Urinary bladder (tissue), 3 donors: ENCODE measurements at regions not wholly inside any gene's neighbourhood (a gene's known extent, or its start where the extent isn't known, plus 50 kb on each side); places are given as distances from the start of the nearest gene placed in this dataset.

Experiments used
- DNase-seq: peaks from one replicate; pipeline ENCODE4 v3.0.0-alpha.2; 2015; ENCODE audit errors: extremely low spot score
- H3K27ac ChIP-seq: one replicate; pipeline ENCODE4 v1.5.1; 2013; ENCODE audit warnings: low read depth, mild to moderate bottlenecking, moderate library complexity
- H3K36me3 ChIP-seq: one replicate; pipeline ENCODE4 v1.6.1; 2013; ENCODE audit warnings: mild to moderate bottlenecking, moderate library complexity; ENCODE audit not compliant: insufficient read depth
- H3K4me1 ChIP-seq: one replicate; pipeline ENCODE4 v1.6.1; 2013; ENCODE audit warnings: mild to moderate bottlenecking, moderate library complexity; ENCODE audit not compliant: insufficient read depth
- H3K4me3 ChIP-seq: one replicate; pipeline ENCODE4 v1.5.1; 2013; ENCODE audit warnings: low read depth, low read length
- WGBS: extraction: QIAGEN DNeasy Blood & Tissue Kit; methylation state at CpG from one replicate; pipeline ENCODE4 v1.1.7; 2013; 5-methylcytosine and 5-hydroxymethylcytosine counted together
- donor health status: healthy with polysubstance abuse.
- donor health status: healthy.

- DNase-seq = no peak
- Histone ChIP-seq H3K4me3 (no peak overlapping the region), H3K36me3 (no peaks in the 10 kb centered on the region), H3K27ac (no peak overlapping the region), H3K4me1 (no peaks in the 10 kb centered on the region)
- 44% methylated on average over 6 of the region's 6 CpGs for WGBS
Observed at GRCh38 chr14:80354860-80355581, 143.7 kb upstream of the DIO2 start.

DNA sequence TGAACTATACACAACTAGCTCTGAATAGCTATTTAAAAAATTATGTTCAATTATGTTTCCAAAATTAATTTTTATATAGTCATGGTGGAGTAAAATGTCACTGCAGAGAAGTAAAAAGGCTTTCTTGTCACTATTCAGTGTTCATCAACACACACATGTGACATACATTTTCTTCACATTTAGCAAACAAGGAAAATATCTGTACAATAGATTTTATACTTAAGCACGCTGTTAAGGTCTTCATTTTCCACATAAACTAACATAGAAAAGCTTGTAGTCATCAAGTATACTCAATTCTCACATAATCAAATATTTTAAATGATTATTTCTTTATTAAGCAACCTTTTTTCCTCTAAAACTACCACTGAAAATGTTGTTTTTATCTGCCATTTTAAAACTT is 141.2 kb upstream of the DIO2 start:
- no peaks in the 10 kb centered on the region for H3K4me1 ChIP-seq
- WGBS = 85% methylated on average over 1 of the region's 1 CpG
- no peak overlapping the region for H3K27ac ChIP-seq

DNA sequence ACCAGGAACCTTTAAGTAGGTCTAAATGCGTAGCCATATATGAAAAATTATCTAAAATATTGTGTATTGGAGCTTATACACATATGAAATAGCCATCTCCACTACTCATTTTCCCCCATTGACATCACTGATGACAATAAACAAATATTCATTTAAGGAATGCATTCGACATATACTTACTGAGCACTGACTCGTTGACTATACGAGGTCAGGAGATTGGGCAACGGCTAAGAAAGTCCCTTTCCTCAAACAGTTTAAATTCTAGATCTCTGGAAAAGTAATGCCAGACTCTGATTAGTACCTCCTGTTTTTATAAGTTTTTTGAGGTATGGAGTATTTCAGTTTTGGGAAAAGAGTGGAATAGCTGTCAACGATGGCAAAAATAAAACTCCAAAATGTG is 139.4 kb upstream of the DIO2 start:
- Histone ChIP-seq H3K27ac (no peak overlapping the region), H3K4me3 (no peak overlapping the region), H3K4me1 (no peaks in the 10 kb centered on the region), H3K36me3 (no peaks in the 10 kb centered on the region)
- 61% methylated on average over 6 of the region's 6 CpGs for WGBS
- DNase-seq = no peak

More for the DNA sequence above, 141.2 kb upstream of the DIO2 start:
- DNase-seq = no peak
- Histone ChIP-seq H3K4me3 (no peak overlapping the region), H3K36me3 (no peaks in the 10 kb centered on the region)

DNA sequence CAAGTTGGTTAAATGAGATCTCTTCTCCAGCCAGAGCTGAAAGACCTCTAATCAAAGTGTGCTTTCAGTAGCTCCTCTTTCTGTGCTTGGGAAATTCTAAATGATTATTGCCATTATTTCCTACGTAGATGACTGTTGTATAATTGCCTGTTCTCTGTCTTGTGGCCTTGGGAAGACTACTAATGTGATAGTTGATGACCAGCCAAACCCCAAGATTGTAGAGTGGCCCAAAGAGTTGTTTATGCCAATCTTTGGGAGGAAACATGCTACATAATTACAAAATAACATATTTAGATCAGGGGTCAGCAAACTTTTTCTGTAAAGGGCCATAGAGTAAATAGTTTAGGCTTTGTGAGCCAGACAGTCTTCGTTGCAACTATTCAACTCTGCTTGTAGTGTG is 135.1 kb upstream of the DIO2 start:
- H3K4me3 ChIP-seq = no peak overlapping the region
- H3K27ac ChIP-seq = no peak overlapping the region
- no peak for DNase-seq
- no peaks in the 10 kb centered on the region for H3K4me1 ChIP-seq
- no peaks in the 10 kb centered on the region for H3K36me3 ChIP-seq
- 66% methylated on average over 2 of the region's 2 CpGs for WGBS

DNA sequence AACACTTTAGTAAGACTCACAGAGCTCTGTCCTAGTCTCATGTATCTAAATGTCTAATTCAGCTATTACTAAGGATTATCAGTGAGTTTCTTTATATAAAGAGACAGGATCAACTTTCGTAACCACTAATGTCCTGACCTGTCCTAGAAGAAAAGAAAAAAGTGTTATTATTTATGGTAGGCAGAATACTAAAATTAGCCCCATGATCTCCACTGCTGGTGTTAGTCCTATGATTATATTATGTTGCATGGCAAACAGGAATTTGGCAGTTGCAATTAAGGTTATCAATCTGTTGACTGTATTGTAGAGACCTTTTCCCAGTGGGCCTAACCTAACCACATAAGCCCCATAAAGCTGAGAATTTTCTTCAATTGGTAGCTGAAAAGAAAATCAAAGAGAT is 132.9 kb upstream of the DIO2 start:
- DNase-seq = no peak
- Histone ChIP-seq H3K4me3 (no peak overlapping the region), H3K27ac (no peak overlapping the region), H3K36me3 (no peaks in the 10 kb centered on the region), H3K4me1 (no peaks in the 10 kb centered on the region)
- 83% methylated on average over 1 of the region's 1 CpG for WGBS

DNA sequence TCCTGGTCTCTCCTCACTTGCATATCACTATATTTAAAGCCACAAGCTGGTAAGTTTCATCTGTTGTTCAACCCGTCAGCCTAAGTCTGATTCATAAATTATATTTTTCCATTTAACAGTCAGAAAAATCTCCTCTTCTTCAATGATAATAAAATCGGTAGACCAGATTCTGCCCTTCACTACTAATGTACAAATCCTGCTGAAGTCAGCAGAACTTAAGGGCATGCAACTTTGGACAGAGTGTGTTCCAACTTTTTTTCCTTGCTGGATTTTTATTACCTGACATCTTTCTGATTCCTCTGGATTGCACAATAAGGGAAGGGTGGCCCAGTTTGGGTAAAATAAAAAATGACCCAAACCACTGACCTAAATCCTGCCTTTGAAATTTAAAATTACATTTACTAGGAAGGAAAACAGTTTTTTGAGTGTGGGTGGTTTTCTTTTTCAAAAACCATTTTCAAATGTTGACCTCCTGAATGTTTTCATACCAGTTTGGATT is 125.4 kb upstream of the DIO2 start:
- H3K27ac ChIP-seq = no peak overlapping the region
- 54% methylated on average over 2 of the region's 2 CpGs for WGBS
- no peak for DNase-seq
- H3K36me3 ChIP-seq = no peaks in the 10 kb centered on the region
- H3K4me1 ChIP-seq = no peaks in the 10 kb centered on the region
- no peak overlapping the region for H3K4me3 ChIP-seq

- no peaks in the 10 kb centered on the region for H3K36me3 ChIP-seq
- WGBS = 24% methylated on average over 1 of the region's 1 CpG
- no peak for DNase-seq
- H3K27ac ChIP-seq = no peak overlapping the region
- no peak overlapping the region for H3K4me3 ChIP-seq
- no peaks in the 10 kb centered on the region for H3K4me1 ChIP-seq
Observed at GRCh38 chr14:80325688-80326087, 114.4 kb upstream of the DIO2 start.

DNA sequence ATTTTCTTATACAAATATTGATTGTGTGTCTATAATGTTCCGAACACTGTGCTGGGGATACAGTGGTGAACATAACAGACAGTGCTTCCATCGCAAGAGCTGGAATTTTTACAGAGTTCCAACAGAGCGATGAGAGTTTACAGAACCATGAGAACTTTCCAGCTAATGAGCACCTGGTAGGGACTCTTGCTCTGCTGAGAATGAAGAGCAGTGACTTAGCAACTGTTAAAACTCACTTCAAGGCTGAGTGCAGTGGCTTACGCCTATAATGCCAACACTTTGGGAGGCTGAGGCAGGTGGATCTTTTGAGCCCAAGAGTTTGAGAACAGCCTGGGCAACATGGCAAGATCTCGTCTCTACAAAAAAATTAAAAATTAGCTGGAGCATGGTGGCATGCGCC is 113.8 kb upstream of the DIO2 start:
- DNase-seq = no peak
- Histone ChIP-seq H3K4me1 (no peaks in the 10 kb centered on the region), H3K36me3 (no peaks in the 10 kb centered on the region), H3K27ac (no peak overlapping the region), H3K4me3 (no peak overlapping the region)
- 96% methylated on average over 6 of the region's 6 CpGs for WGBS

GRCh38 chr14:80324649-80325048 is 113.3 kb upstream of the DIO2 start:
- H3K27ac ChIP-seq = no peak overlapping the region
- no peaks in the 10 kb centered on the region for H3K4me1 ChIP-seq
- H3K4me3 ChIP-seq = no peak overlapping the region
- DNase-seq = no peak
- WGBS = 89% methylated on average over 3 of the region's 3 CpGs
- no peaks in the 10 kb centered on the region for H3K36me3 ChIP-seq

GRCh38 chr14:80323038-80323665 is 111.8 kb upstream of the DIO2 start:
- Histone ChIP-seq H3K4me3 (no peak overlapping the region), H3K4me1 (no peaks in the 10 kb centered on the region), H3K36me3 (no peaks in the 10 kb centered on the region), H3K27ac (no peak overlapping the region)
- WGBS = 33% methylated on average over 2 of the region's 2 CpGs
- DNase-seq = no peak

- 43% methylated on average over 3 of the region's 3 CpGs for WGBS
- no peak overlapping the region for H3K27ac ChIP-seq
- H3K4me1 ChIP-seq = no peaks in the 10 kb centered on the region
- no peak overlapping the region for H3K4me3 ChIP-seq
- no peak for DNase-seq
- H3K36me3 ChIP-seq = no peaks in the 10 kb centered on the region
Observed at GRCh38 chr14:80316441-80316840, 105.1 kb upstream of the DIO2 start.

DNA sequence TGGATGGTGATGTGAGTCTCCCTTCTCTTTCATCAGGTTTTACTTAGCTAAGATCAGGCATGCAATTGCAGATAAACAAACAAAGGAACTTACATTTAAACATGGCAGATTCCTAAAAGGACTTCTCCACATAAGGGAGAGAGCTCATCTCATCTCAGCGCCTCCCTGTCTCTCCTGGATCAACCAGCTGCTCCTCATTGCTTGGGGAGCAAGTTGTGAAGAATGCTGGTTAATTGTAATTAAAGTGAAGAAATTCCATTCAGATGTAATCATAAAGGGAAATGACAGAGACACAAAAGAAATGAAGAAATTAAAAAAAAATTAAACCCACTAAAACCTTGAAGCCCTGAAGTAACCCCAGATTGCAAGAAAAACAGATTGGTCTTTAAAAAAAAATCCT is 104.4 kb upstream of the DIO2 start:
- no peak overlapping the region for H3K27ac ChIP-seq
- WGBS = 82% methylated on average over 1 of the region's 1 CpG

GRCh38 chr14:80313806-80314205 is 102.5 kb upstream of the DIO2 start:
- H3K4me1 ChIP-seq = no peaks in the 10 kb centered on the region
- no peak overlapping the region for H3K27ac ChIP-seq
- H3K36me3 ChIP-seq = no peaks in the 10 kb centered on the region
- no peak for DNase-seq
- no peak overlapping the region for H3K4me3 ChIP-seq

More for the DNA sequence above, 104.4 kb upstream of the DIO2 start:
- Histone ChIP-seq H3K4me3 (no peak overlapping the region), H3K4me1 (no peaks in the 10 kb centered on the region), H3K36me3 (no peaks in the 10 kb centered on the region)
- DNase-seq = no peak

DNA sequence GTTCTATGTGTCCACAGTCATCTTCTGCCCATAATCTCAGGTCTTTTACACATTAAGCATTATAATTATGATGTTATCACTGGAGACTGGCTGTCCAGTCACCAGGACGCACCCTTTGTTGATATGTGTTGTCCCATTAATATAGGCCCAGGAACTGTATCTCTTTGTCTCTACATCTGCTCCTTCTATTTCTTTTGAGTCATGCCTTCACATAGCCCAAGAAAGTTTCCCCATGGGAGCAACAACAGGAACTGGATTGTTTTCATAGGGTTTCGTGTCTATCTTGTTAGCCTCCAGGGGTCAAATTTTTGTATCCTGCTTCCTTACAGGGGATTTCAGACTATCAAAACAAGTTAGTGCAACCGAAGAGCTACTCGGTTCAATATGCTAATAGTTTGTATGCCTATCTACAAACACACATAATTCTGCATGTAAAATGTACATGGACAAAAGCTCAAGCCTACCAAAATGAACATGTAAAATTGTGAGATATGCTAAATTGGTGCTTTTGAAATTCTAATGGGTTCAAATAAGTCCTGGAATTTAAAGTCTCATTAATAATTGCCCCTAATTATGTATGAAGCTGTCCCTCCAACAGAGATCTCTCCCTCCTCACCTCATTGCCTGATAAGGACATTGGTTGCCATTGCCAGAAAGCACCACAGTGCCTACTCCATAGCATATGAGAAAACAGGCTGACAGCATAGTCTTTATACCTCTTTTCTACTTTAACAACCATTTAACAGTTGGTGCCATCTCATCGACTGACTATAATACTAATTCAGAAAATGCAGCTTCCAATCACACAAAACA is 99.8 kb upstream of the DIO2 start:
- H3K27ac ChIP-seq = no peak overlapping the region
- DNase-seq = no peak
- H3K4me3 ChIP-seq = no peak overlapping the region
- 67% methylated on average over 5 of the region's 5 CpGs for WGBS
- H3K4me1 ChIP-seq = no peaks in the 10 kb centered on the region
- H3K36me3 ChIP-seq = no peaks in the 10 kb centered on the region
